ENCODE measurements at regions not wholly inside any gene's neighbourhood (a gene's known extent, or its start where the extent isn't known, plus 50 kb on each side); places are given as distances from the start of the nearest gene placed in this dataset.

- no peak for DNase-seq
Observed at GRCh38 chr15:39365873-39366272, 215.0 kb upstream of the THBS1 start.

GRCh38 chr15:39367596-39367995 is 213.3 kb upstream of the THBS1 start:
- DNase-seq = no peak

- no peak for DNase-seq
Observed at GRCh38 chr15:39369768-39370167, 211.1 kb upstream of the THBS1 start.

- no peak for DNase-seq
Observed at GRCh38 chr15:39376371-39376909, 204.4 kb upstream of the THBS1 start.

- DNase-seq = no peak
Observed at GRCh38 chr15:39381517-39381916, 199.4 kb upstream of the THBS1 start.

- no peak for DNase-seq
Observed at GRCh38 chr15:39388118-39388517, 192.8 kb upstream of the THBS1 start.

- no peak for DNase-seq
Observed at GRCh38 chr15:39391230-39391629, 189.6 kb upstream of the THBS1 start.

GRCh38 chr15:39392469-39393047 is 188.3 kb upstream of the THBS1 start:
- no peak for DNase-seq

GRCh38 chr15:39393575-39394335 is 187.1 kb upstream of the THBS1 start:
- no peak for DNase-seq

GRCh38 chr15:39394496-39394895 is 186.4 kb upstream of the THBS1 start:
- no peak for DNase-seq

GRCh38 chr15:39396979-39397615 is 183.8 kb upstream of the THBS1 start:
- DNase-seq = no peak

- DNase-seq = no peak
Observed at GRCh38 chr15:39397883-39398282, 183.0 kb upstream of the THBS1 start.

- DNase-seq = no peak
Observed at GRCh38 chr15:39399600-39399999, 181.3 kb upstream of the THBS1 start.

GRCh38 chr15:39400002-39400401 is 180.9 kb upstream of the THBS1 start:
- no peak for DNase-seq

- no peak for DNase-seq
Observed at GRCh38 chr15:39400821-39401550, 179.9 kb upstream of the THBS1 start.

GRCh38 chr15:39403640-39404117 is 177.2 kb upstream of the THBS1 start:
- no peak for DNase-seq

GRCh38 chr15:39404767-39405181 is 176.1 kb upstream of the THBS1 start:
- no peak for DNase-seq

- no peak for DNase-seq
Observed at GRCh38 chr15:39406485-39406884, 174.4 kb upstream of the THBS1 start.

- DNase-seq = no peak
Observed at GRCh38 chr15:39407116-39407515, 173.8 kb upstream of the THBS1 start.

- no peak for DNase-seq
Observed at GRCh38 chr15:39409876-39410530, 170.9 kb upstream of the THBS1 start.

- DNase-seq = no peak
Observed at GRCh38 chr15:39411102-39411989, 169.5 kb upstream of the THBS1 start.

- no peak for DNase-seq
Observed at GRCh38 chr15:39413558-39413957, 167.3 kb upstream of the THBS1 start.
